ENCODE measurements at regions not wholly inside any gene's neighbourhood (a gene's known extent, or its start where the extent isn't known, plus 50 kb on each side); places are given as distances from the start of the nearest gene placed in this dataset.

DNA sequence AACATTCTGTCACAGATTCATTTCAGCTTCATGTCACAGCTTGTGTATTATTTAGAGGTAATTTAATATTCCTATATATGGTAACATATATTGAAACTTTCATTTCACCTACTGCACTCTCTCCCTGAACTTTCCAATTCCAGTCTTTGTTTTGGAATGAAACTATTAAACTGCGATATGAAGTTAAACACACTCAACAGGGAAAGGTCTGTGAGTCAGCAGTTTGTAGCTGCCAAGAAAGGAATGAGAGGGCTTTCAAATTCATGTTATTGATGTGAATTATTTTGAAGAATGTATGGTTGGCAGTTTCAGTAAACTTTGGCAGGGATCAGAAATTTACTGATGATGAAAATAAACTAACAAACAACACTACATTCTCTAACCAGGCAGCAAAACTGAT lies 148.3 kb downstream of the HNMT start:
- TF ChIP-seq POLR2A (IDR thresholded peaks at IDR 0.05; ENCODE audit: low read depth, low read length) (no peak), POLR2AphosphoS5 (IDR thresholded peaks at IDR 0.05; ENCODE audit: low read depth, low read length) (no peak), TAF1 (IDR thresholded peaks at IDR 0.05; ENCODE audit: borderline replicate concordance, low read depth, low read length) (no peak)

Measured in GM12892 (cell line).